Gastrocnemius medialis (tissue), 4 donors: ENCODE measurements at regions not wholly inside any gene's neighbourhood (a gene's known extent, or its start where the extent isn't known, plus 50 kb on each side); places are given as distances from the start of the nearest gene placed in this dataset.

ENCODE experiments used
- CTCF ChIP-seq, 5 experiments: fragments of 450-650 bp in 3 of 5; fragments of 200-600 bp in 2 of 5; sonication (generic) in 2 of 5; IDR thresholded peaks in 4 of 5; conservative IDR thresholded peaks in 1 of 5; 1 replicate in 4 of 5; 2 replicates in 1 of 5; pipeline ENCODE4 v1.5.1; 2016 to 2019; ENCODE audit warnings: antibody characterized with exemption in 5 of 5, mild to moderate bottlenecking in 3 of 5, moderate library complexity in 3 of 5
- POLR2A ChIP-seq, 2 donors: fragments of 450-650 bp; IDR thresholded peaks; one replicate each; pipeline ENCODE4 v1.6.1; 2017; ENCODE audit warnings: antibody characterized with exemption in 2 of 2, mild to moderate bottlenecking in 2 of 2, moderate library complexity in 2 of 2

- TF ChIP-seq CTCF (IDR thresholded peaks at IDR 0.05 in 4 of 5, conservative IDR thresholded peaks at IDR 0.05 in 1 of 5), result no peak
- no peak for TF ChIP-seq POLR2A (IDR thresholded peaks at IDR 0.05)
These were observed 109.6 kb downstream of the TRIM29 start for GRCh38 chr11:120028181-120028896.
